Suprapubic skin (tissue), 4 donors: ENCODE measurements at regions not wholly inside any gene's neighbourhood (a gene's known extent, or its start where the extent isn't known, plus 50 kb on each side); places are given as distances from the start of the nearest gene placed in this dataset.

Experiments used
- CTCF ChIP-seq, 2 donors: fragments of 200-600 bp in 1 of 2; fragments of 450-650 bp in 1 of 2; sonication (generic) in 1 of 2; IDR thresholded peaks; one replicate each; pipeline ENCODE4 v1.5.1; 2016 to 2019; ENCODE audit warnings: antibody characterized with exemption in 2 of 2, mild to moderate bottlenecking in 1 of 2, moderate library complexity in 1 of 2
- EP300 ChIP-seq: sonication (generic); formaldehyde crosslinking; IDR thresholded peaks from one replicate; pipeline ENCODE4 v1.6.1; 2017; ENCODE audit warnings: antibody characterized with exemption
- POLR2A ChIP-seq, 2 donors: fragments of 450-650 bp; IDR thresholded peaks; one replicate each; pipeline ENCODE4 v1.6.1; 2017; ENCODE audit warnings: antibody characterized with exemption in 2 of 2, mild to moderate bottlenecking in 2 of 2, moderate library complexity in 2 of 2
- POLR2AphosphoS5 ChIP-seq, 3 donors: sonication (generic); formaldehyde crosslinking; IDR thresholded peaks; one replicate each; pipeline ENCODE4 v1.6.1; 2017; ENCODE audit warnings: antibody characterized with exemption in 3 of 3

GRCh38 chr2:180669016-180669415 lies 311.4 kb upstream of the UBE2E3 start:
- TF ChIP-seq CTCF (IDR thresholded peaks at IDR 0.05): no peak
- no peak for TF ChIP-seq POLR2A (IDR thresholded peaks at IDR 0.05)
- TF ChIP-seq POLR2AphosphoS5 (IDR thresholded peaks at IDR 0.05): no peak
- TF ChIP-seq EP300: no peak
